Testis (tissue), 2 donors: ENCODE measurements at regions not wholly inside any gene's neighbourhood (a gene's known extent, or its start where the extent isn't known, plus 50 kb on each side); places are given as distances from the start of the nearest gene placed in this dataset.

Experiments used
- DNase-seq: peaks from one replicate; pipeline ENCODE4 v3.0.0-alpha.2; 2019
- H3K27ac ChIP-seq, 2 donors: fragments of 200-600 bp; sonication (generic); one replicate each; pipeline ENCODE4 v1.5.1; 2019
- H3K27me3 ChIP-seq: fragments of 200-600 bp; sonication (generic); one replicate; pipeline ENCODE4 v1.5.1; 2019
- H3K36me3 ChIP-seq: fragments of 200-600 bp; sonication (generic); one replicate; pipeline ENCODE4 v1.5.1; 2017; ENCODE audit warnings: low read depth; ENCODE audit errors: missing control alignments
- H3K4me1 ChIP-seq: fragments of 200-600 bp; sonication (generic); one replicate; pipeline ENCODE4 v1.5.1; 2019
- H3K4me3 ChIP-seq, 2 donors: fragments of 200-600 bp; sonication (generic); one replicate each; pipeline ENCODE4 v1.5.1; 2017 to 2019
- H3K9me3 ChIP-seq: fragments of 200-600 bp; sonication (generic); one replicate; pipeline ENCODE4 v1.5.1; 2017
- POLR2A ChIP-seq: fragments of 450-650 bp; IDR thresholded peaks from one replicate; pipeline ENCODE4 v1.6.1; 2017; ENCODE audit warnings: antibody characterized with exemption, mild to moderate bottlenecking, moderate library complexity
- WGBS, 2 donors: methylation state at CpG; one replicate each; pipeline ENCODE4 v1.1.5; 2018; 5-methylcytosine and 5-hydroxymethylcytosine counted together
- intact Hi-C: fragments of 100-400 bp; cut with DNase I; formaldehyde crosslinking; loops from one replicate; pipeline ENCODE4 v1.15.1; 2023; ENCODE audit warnings: low total_unique reads
- TF ChIP-seq, protein P1 (sequence below), 3 experiments: fragments of 450-650 bp in 2 of 3; fragments of 200-600 bp in 1 of 3; sonication (generic) in 1 of 3; IDR thresholded peaks; one replicate each; pipeline ENCODE4 v1.5.1; 2016 to 2019; ENCODE audit warnings: antibody characterized with exemption in 3 of 3, mild to moderate bottlenecking in 2 of 3, moderate library complexity in 1 of 3

DNA sequence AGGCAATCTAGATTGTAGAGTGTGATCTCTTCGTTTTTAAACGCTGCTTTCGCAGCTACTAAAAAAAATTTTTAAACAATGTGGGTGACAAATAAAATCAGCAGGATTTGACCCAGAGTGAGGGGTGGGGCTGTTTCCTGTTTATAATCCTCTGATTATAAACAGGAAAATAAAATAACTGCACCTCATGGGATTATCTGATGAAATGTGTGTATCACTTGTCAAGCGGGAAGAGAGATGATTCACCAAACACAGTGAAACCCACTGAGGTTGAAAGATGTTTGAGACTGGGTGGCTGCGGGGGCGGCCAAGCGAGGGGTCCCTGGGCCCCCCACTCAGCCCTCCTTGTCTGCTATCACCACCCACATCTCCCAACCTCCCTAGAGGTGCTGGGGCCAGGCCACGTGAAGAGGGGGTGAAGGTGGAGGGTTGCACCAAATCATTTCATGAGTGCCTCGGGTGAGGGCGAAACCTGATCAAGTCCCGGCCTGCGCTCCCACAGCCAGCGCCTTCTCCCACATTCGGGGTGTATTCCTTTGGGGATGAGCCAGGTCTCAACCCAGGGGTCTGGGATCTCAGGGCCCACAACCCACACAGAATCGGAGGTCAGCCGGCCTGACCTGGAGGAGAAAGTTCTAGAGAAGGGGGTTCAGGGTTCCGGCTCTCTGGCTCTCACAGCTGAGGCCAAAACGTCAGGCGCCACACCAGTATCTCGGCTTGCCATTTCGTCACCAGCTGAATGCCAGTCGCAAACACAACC lies 212.5 kb downstream of the BMP7 start:
- H3K4me1 ChIP-seq = no peaks in the 10 kb centered on the region
- no peak for DNase-seq
- no peak overlapping the region for H3K4me3 ChIP-seq
- TF ChIP-seq, protein P1, sequence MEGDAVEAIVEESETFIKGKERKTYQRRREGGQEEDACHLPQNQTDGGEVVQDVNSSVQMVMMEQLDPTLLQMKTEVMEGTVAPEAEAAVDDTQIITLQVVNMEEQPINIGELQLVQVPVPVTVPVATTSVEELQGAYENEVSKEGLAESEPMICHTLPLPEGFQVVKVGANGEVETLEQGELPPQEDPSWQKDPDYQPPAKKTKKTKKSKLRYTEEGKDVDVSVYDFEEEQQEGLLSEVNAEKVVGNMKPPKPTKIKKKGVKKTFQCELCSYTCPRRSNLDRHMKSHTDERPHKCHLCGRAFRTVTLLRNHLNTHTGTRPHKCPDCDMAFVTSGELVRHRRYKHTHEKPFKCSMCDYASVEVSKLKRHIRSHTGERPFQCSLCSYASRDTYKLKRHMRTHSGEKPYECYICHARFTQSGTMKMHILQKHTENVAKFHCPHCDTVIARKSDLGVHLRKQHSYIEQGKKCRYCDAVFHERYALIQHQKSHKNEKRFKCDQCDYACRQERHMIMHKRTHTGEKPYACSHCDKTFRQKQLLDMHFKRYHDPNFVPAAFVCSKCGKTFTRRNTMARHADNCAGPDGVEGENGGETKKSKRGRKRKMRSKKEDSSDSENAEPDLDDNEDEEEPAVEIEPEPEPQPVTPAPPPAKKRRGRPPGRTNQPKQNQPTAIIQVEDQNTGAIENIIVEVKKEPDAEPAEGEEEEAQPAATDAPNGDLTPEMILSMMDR (IDR thresholded peaks at IDR 0.05) = no peak
- no peak for TF ChIP-seq POLR2A
- H3K9me3 ChIP-seq = no peaks in the 10 kb centered on the region
- no peaks in the 10 kb centered on the region for H3K36me3 ChIP-seq
- intact Hi-C loops = no loop called here
- H3K27me3 ChIP-seq = no peaks in the 10 kb centered on the region
- H3K27ac ChIP-seq = no peak overlapping the region
- 59 to 77% methylated on average over 22 of the region's 22 CpGs for WGBS, 2 donors

DNA sequence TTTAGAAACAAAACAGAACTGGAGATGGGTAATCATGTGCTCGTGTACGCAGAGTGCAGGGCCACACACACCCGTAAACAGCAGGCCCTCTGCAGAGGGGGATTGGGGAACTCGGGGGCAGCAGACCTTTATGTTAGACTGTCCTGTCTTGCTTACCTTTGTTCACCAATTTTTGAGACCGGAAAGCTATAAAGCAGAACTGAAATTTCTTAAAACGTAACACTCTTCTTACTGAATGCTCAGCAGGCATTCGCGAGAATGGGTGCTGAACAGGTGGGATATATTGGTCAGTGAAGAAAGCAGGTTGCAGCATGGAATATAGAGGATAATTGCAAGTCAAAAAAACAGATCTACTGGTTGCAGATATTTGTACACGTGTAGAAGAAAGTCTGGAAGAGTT lies 211.1 kb downstream of the BMP7 start:
- no peaks in the 10 kb centered on the region for H3K4me1 ChIP-seq
- H3K9me3 ChIP-seq = no peaks in the 10 kb centered on the region
- no peak for DNase-seq
- TF ChIP-seq, protein P1 (IDR thresholded peaks at IDR 0.05) = no peak
- no peak for TF ChIP-seq POLR2A
- intact Hi-C loops = no loop called here
- H3K27me3 ChIP-seq = no peaks in the 10 kb centered on the region
- H3K36me3 ChIP-seq = no peaks in the 10 kb centered on the region
- no peak overlapping the region for H3K27ac ChIP-seq
- 58 to 77% methylated on average over 9 of the region's 9 CpGs for WGBS, 2 donors
- H3K4me3 ChIP-seq = no peak overlapping the region

DNA sequence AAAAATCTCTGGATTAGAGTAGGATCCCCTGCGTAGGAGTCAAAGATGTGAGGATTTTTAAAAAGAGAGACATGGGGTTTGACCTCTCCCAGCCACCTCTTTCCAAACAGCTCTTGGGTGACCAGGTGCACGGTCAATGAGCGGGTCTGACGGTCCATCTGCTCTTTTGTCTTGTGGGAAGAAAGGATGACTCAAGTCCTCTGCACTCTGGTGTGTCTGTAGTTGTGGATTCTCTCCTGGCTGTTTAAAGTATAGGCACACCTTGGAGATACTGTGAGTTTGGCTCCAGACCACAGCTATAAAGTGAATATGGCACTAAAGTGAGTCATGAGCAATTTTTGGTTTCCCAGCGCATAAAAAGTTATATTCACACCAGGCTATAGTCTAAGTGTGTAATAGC lies 209.8 kb downstream of the BMP7 start:
- no peak overlapping the region for H3K27ac ChIP-seq
- no peak for DNase-seq
- no peaks in the 10 kb centered on the region for H3K4me1 ChIP-seq
- intact Hi-C loops = no loop called here
- no peaks in the 10 kb centered on the region for H3K27me3 ChIP-seq
- no peak overlapping the region for H3K4me3 ChIP-seq
- no peaks in the 10 kb centered on the region for H3K9me3 ChIP-seq
- no peaks in the 10 kb centered on the region for H3K36me3 ChIP-seq
- TF ChIP-seq, protein P1 (IDR thresholded peaks at IDR 0.05) = no peak
- no peak for TF ChIP-seq POLR2A
- WGBS, 2 donors = 84 to 94% methylated on average over 5 of the region's 5 CpGs

DNA sequence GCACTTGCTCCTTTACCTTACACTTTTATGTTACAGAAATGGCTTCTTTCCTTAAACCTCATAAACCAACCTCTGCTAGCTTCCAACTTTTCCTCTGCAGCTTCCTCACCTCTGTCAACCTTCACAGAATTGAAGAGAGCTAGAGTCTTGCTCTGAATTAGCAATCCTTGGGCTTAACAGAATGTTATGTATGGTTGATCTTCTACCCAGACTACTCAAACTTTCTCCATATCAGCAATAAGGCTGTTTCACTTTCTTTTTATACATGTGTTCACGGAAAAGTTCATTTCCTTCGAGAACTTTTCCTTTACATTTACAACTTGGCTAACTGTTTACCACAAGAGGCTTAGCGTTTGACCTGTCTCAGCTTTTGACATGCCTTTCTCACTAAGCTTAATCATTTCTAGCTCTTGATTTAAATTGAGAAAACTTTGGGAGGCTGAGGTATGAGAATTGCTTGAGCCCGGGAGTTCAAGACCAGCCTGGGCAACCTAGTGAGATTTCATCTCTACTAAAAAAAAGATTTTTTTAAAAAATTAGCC lies 207.3 kb downstream of the BMP7 start:
- intact Hi-C loops = no loop called here
- Histone ChIP-seq H3K4me3 (no peak overlapping the region), H3K36me3 (no peaks in the 10 kb centered on the region), H3K9me3 (no peaks in the 10 kb centered on the region), H3K27ac (no peak overlapping the region), H3K4me1 (no peaks in the 10 kb centered on the region), H3K27me3 (no peaks in the 10 kb centered on the region)
- WGBS, 2 donors = 82 to 84% methylated on average over 4 of the region's 4 CpGs
- DNase-seq = no peak
- TF ChIP-seq POLR2A = no peak
- TF ChIP-seq, protein P1 (IDR thresholded peaks at IDR 0.05) = no peak
